ENCODE measurements at regions not wholly inside any gene's neighbourhood (a gene's known extent, or its start where the extent isn't known, plus 50 kb on each side); places are given as distances from the start of the nearest gene placed in this dataset.

GRCh38 chr10:42937048-42937447 is 139.8 kb upstream of the RET start:
- H3K4me3 ChIP-seq = no peak overlapping the region
- no peak overlapping the region for H3K27ac ChIP-seq
- intact Hi-C loops (cut with DNase I) = no loop called here
- no peak for DNase-seq
- 85 to 92% (median 86%) methylated on average over 7 of the region's 7 CpGs for WGBS, 4 donors
- H3K27me3 ChIP-seq = peaks cover 15% of the 10 kb centered on the region
- H3K36me3 ChIP-seq (replicated peaks in 1 of 2) = no peaks in the 10 kb centered on the region
- H3K9me3 ChIP-seq (replicated peaks in 1 of 3) = no peaks in the 10 kb centered on the region
- no peak for TF ChIP-seq POLR2A (IDR thresholded peaks at IDR 0.05)
- no peak for TF ChIP-seq CTCF (IDR thresholded peaks at IDR 0.05)
- no peaks in the 10 kb centered on the region for H3K4me1 ChIP-seq (replicated peaks in 1 of 2)

DNA sequence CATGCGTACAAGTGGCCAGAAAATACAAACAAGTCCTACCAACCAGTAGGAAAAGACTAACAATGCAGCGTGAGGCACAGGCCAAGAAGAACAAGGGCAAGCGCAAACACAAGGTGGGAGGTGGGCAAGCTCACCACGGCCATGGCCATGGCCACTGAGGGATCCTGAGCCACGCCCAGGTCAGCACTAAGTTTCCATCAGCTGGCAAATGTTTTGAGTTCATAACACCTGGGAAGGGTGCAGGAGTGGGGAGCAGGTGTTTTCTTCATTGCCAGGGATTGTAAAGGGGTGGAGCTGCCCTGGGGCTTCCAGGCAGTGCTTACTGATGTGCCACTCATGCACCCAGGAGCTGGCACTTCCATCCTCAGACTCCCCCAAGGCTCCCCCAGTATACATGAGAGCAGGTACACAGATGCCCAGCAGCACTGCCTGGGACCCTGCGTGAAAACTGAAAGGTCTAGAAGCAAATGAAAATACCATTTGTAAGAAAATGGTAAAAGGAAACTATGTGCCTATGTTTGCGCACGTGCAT is 139.2 kb upstream of the RET start:
- Histone ChIP-seq H3K36me3 (replicated peaks in 1 of 2) (no peaks in the 10 kb centered on the region), H3K4me3 (no peak overlapping the region), H3K9me3 (replicated peaks in 1 of 3) (no peaks in the 10 kb centered on the region), H3K27me3 (peaks cover 10% of the 10 kb centered on the region), H3K27ac (no peak overlapping the region), H3K4me1 (replicated peaks in 1 of 2) (no peaks in the 10 kb centered on the region)
- no peak for TF ChIP-seq POLR2A (IDR thresholded peaks at IDR 0.05)
- TF ChIP-seq CTCF (IDR thresholded peaks at IDR 0.05) = no peak
- DNase-seq = no peak
- WGBS, 4 donors = 83 to 92% (median 89%) methylated on average over 7 to 8 of the region's 8 CpGs
- intact Hi-C loops (cut with DNase I) = no loop called here

DNA sequence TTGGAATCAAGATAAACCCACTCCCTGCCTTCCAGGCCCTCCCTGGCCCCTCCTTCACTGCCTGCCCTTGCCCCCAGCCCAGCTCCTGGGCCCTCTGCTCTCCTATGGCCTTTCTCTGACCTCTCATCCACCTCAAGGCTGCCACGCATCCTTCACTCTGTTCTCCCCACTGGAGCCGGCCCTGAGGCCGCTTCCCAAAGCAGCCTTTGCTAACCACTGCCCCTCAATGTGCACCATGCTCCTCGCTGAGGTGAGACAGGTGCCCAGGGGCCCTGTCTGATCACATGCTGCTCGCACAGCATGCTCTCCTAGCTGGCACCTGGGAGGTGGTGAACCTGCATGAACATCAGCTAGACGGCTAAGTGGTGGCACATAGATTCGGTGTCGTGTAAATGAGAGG is 138.5 kb upstream of the RET start:
- peak in 1 of 7 donors; percentile 34 for DNase-seq
- no peaks in the 10 kb centered on the region for H3K9me3 ChIP-seq (replicated peaks in 1 of 3)
- H3K27me3 ChIP-seq = peaks cover 3% of the 10 kb centered on the region
- no peak overlapping the region for H3K27ac ChIP-seq
- intact Hi-C loops (cut with DNase I) = no loop called here
- TF ChIP-seq CTCF (IDR thresholded peaks at IDR 0.05) = no peak
- no peak for TF ChIP-seq POLR2A (IDR thresholded peaks at IDR 0.05)
- no peak overlapping the region for H3K4me3 ChIP-seq
- no peaks in the 10 kb centered on the region for H3K36me3 ChIP-seq (replicated peaks in 1 of 2)
- 76 to 88% (median 88%) methylated on average over 8 of the region's 8 CpGs for WGBS, 4 donors
- no peaks in the 10 kb centered on the region for H3K4me1 ChIP-seq (replicated peaks in 1 of 2)

- peak in 1 of 7 donors; percentile 70 for DNase-seq
- Histone ChIP-seq H3K36me3 (replicated peaks in 1 of 2) (no peaks in the 10 kb centered on the region), H3K9me3 (replicated peaks in 1 of 3) (no peaks in the 10 kb centered on the region), H3K4me1 (replicated peaks in 1 of 2) (no peaks in the 10 kb centered on the region), H3K27ac (no peak overlapping the region), H3K27me3 (no peaks in the 10 kb centered on the region), H3K4me3 (no peak overlapping the region)
- intact Hi-C loops (cut with DNase I) = no loop called here
- no peak for TF ChIP-seq CTCF (IDR thresholded peaks at IDR 0.05)
- WGBS, 4 donors = 82 to 87% (median 85%) methylated on average over 10 to 11 of the region's 11 CpGs
Observed at GRCh38 chr10:42939237-42939636, 137.6 kb upstream of the RET start.

All from adrenal gland (tissue), 9 donors.